GM18502 (cell line): ENCODE measurements at regions not wholly inside any gene's neighbourhood (a gene's known extent, or its start where the extent isn't known, plus 50 kb on each side); places are given as distances from the start of the nearest gene placed in this dataset.

ENCODE experiments used
- ATAC-seq: cut with Tn5 transposase; IDR thresholded peaks from one replicate; pipeline ENCODE4 v1.9.1; 2021; ENCODE audit warnings: mild to moderate bottlenecking; ENCODE audit not compliant: unreplicated experiment, poor library complexity

DNA sequence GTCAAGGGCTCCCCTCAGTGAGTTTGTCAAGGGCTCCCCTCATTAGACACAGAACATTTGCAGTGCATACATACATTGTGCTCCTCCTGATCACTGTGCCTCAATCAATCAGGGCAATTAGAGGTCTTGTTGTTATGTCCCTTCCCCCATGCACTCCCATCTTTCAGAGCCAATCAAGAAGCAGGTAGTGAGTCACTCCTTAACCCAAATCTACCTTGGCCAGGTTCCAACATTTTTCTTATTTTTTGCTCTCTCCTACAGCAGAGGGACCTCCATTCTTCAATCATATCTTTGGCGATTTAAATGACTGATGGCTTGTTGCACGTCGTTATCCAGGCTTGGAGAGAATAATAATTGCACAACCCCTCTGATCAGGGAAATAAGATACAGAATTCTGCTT lies 409.9 kb upstream of the SPTLC3 start:
- ATAC-seq, result no peak

DNA sequence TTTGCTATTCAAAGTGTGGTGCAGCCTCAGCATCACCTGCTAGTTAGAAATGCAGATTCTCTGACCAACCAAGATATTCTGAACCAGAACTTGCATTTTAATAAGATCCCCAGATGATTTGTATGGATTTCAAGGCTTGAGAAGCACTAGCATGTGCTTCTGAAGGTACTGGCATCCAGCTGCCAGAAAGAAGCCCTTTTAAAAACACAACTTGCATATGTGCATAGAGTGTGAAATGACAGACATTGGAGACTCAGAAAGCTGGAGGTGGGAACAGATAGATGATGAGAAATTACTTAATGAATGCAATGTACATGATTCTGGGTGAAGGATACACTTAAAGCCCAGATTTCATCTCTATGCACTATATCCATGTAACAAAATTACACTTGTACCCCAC lies 409.3 kb upstream of the SPTLC3 start:
- ATAC-seq, result no peak

DNA sequence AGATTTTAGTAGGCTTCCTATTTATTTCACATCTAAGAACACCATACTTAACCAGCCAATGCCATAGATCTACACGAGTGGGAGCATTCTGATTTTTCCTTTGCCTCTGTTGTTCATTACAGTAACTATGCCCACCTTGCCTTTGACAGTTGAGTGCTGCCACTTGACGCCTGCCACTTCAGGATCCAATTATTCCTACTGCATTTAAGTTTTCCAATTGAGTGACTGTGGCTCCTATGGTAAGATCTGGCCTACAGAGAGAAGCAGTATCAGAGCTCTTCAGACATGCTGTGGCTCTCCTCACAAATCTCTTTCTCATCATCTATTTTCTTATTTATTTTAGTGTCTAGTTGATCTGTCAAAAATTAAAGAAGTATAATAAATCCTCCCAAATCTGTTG lies 403.0 kb upstream of the SPTLC3 start:
- no peak for ATAC-seq

DNA sequence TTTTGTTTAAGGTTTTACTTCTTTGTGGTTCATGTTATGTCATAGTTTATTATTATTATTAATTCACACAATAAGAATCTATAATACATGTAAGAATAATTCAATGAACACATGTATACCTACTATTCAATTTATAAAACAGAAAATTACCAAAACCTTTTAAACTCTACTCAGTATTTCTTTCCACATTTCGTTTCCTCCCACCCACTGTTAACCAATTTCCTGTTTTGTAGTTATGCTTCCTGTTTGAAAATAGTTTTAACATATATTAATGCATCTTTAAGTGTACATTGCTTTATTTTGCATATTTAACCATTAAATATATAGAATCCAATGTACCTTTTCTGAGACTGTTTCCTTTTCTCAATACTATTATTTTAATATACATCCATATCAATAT lies 397.9 kb upstream of the SPTLC3 start:
- no peak for ATAC-seq

DNA sequence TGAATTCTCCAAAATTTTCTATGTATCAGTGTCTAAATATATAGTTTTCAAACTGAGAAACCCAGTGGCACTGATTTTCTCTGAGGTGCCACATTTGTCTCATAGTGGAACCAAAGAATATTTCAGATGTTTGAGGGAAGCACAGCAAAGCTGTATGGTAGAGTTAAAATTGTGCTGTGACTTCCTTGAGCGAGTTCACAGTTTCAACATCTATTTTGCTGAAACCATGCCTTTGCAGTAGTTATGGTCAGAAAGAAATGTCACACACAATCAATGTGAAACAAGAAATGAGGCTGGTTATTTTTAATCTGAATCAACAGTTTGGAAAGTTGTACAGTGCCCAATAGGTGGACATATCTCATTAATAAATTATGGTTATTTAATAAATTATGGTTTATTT lies 394.0 kb upstream of the SPTLC3 start:
- no peak for ATAC-seq

DNA sequence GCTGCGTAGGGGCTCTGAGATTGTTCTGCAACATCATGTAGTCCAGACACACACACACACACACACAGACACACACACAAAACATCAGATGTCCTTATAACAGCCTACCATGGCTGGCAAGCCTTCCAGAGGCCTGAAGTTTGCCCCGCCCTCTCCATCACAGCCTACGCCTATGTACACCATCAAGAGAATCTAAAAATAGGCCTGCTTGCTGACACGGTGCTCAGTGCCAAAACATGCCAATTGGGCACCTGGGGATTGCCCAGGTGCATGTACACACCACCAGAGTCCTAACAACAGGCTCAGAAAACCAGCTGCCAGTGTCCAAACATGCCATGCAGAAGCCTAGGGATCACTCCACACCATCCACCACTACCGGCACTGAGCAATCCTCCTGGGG lies 391.7 kb upstream of the SPTLC3 start:
- no peak for ATAC-seq

DNA sequence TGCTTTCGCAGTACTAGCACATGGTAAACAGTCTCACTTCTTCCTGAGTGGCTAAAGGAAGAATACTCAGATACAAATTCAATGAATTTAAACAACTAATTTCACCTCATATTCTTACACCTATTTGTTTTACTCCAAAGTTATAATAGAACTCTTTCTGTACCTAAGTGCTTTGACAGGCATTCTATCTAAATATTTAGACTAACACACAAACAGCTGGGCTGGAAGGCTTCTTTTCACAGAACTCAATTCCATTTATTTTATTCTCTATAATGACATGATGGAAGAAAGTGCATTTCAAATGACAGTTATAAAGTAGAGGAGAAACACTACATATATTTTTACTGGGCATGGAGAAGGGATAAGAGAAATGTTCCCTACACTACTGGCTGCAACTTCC lies 384.9 kb upstream of the SPTLC3 start:
- no peak for ATAC-seq

DNA sequence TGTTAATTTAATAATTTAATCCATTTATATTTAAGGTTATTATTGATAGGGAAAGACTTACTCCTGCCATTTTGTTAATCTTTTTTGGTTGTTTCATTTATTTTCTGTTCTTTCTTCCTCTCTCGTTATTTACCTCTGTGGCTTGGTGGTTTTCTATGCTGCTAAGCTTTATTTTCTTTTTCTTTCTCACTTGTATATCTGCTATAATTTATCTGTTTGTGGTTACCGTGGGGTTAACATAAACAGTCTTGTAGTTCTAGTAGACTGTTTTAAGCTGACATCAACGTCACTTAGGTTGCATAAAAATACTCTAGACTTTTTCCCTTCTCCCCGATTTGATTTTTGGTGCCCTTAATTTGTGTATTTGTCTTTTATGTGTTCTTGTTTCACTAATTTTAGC lies 381.3 kb upstream of the SPTLC3 start:
- ATAC-seq, result no peak

DNA sequence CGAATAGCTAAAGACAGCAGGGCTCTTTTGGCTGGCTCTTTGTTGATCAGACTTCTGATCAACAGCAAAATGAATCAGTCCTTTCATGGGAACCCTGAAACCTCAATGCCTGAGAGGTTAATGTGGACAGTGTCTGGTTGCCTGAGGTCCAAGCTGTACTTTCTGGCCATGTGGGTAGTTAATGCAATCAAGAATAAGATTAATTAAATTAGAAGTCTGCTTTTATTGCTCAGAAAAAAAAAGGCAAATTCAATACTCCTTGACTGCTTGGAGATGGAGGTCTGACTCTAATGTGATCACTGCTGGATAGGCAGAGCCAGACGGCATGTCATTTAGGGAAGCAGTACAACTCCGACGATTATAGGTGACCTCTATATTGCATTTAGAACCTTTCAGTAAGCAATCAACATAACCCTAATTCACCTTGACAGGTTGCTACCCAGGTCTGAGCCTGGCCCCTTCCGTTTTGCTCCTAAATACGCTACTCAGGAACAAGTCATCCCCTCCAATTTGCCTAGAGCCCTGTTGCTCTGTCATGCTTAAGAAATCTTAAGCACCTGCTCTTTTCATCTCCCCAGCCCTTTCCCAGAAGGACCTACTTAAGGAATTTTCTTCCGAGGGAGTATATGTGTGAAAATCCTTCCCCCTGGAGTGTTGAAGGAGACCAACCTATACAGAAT lies 370.0 kb upstream of the SPTLC3 start:
- ATAC-seq, result no peak

DNA sequence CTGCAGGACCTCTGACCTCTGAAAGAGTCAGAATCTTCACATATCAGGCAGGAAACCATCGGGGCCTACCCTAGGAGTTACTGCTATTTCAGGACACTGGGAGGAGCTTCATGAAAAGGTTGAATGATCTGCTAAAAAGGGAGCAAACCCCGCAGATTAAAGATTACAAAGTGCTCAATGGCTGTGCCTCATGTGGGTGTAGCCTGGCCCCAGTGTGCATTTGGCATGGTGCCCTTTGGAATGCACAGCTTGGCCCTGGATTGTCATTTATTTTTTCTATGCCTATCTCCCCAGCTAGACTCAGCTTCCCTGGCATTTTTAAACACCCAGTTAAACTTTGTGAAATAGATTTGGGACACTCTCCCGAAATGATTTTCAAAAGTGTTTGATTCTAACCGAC lies 368.5 kb upstream of the SPTLC3 start:
- no peak for ATAC-seq

DNA sequence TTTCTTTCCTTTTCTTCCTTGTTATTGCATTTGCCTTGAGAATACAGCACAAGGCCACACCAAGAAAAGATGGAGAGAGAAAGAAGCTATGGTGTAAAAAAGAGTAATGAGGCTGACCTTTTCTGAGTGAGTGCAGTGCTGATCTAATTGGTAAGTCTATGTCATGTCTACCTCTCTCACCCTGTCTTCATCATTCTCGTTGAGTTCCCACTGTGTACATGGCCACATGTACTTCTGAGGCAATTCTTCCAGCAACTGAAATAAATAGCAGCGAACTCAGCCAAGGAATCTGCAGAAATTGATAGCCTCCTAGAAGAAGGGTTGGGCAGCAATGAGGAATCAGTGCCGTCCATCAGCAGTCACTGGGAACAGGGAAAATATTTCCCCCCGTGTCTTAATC lies 367.2 kb upstream of the SPTLC3 start:
- no peak for ATAC-seq

DNA sequence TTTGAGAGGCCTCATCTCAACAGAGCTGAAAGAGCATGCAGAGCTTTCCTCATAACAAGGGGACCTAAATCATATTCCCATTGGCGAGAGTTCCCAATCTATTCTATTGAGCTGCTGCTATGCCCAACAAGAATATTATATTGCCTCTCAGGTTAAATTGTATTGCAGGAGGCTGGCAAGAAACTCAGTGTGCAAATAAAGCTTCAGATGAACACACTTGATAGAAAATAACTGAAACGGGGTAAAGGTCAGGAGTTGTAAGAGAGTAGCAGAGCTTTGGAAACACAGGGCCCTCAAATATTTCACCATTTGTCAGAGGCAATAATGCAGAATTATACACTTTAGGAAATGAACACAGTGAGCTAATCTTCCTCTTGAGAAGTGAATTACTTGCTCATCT lies 364.3 kb upstream of the SPTLC3 start:
- ATAC-seq, result no peak

DNA sequence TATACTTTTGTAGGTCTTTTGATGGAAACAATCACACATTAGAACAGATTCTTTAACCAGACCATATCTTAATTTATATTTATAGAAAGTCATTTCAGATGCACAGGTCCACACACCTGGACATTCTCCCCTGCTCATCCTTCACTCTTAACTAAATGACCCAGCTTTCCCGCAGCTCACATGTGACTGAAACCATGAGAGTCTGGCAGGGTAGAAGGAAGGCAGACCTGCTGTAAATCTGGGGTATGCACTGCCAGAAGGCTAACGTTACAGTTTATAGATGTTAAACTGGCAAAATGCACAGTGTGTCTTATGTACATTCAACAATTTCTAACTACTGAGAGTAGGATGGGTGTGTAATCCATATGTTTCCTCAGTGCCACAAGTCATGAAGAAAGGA lies 359.5 kb upstream of the SPTLC3 start:
- no peak for ATAC-seq

DNA sequence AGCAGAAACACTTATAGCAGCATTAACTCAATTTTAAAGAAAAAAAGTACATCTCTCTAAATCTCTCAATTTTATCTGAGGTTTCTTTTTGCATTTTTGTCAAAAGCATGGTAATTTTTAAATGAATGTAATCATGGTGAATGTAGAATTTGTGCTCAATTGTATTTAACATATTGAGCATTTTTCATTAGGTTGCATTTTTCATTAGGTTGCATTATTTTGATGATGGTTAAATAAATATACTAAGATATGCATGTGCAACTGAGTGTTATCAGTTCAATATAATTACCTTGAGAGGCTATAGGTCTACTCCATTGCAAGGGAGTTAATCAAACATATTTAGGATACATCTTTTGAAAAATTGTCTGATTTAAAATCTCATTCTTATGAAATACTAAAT lies 355.1 kb upstream of the SPTLC3 start:
- no peak for ATAC-seq

DNA sequence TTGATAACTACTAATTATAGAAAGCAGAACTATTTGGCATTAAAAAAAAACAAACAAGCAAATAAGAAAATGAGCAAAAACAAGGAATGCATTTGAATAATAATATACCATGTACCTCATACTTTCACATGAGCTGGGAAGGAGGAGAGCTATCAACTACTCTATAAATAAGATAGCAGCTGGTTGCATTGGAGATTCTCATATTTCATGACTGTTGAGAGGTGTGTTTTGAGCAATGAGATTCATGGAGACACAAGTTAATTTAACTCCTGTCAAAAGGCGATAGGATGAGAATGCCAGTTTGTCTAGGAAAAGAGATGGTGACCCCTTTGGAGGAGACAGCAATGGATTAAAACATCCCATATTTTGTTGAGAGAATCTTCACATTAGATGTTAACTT lies 348.8 kb upstream of the SPTLC3 start:
- no peak for ATAC-seq

DNA sequence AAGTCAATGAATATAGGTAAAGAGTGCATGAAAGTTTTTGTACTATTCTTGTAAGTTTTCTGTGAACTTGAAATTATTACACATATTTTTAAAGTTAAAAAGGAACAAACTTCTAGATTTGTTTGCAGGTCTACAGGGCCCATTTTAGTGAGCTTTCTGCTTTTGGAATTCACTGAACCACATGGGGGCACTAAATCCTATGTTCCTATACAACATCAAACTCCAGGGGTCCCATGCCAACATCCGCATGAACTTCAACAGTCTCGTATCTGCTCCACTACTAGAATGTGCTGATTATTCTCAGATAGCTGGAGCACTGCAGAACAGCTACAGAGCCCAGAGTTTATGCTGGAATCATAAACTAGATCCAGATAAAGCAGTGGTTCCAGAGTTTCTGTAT lies 347.9 kb upstream of the SPTLC3 start:
- no peak for ATAC-seq

DNA sequence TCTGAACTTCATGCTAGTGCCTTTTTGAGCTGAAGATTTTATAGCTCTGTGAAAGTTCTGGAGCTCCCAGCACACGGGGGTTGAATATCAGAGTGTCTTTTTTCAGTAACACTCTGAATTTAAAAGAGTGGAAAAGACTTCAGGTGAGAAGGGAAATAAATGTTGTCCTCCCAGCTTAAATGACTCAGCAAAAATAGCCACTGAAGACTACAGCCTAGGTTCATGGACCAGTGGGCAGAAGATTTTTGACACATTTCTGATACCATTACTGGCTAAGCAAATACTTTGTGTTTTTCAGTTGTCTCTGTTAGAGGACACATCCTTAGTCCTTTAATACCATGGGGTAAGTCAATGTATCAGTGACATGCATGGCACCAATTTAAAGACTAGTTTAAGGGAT lies 338.5 kb upstream of the SPTLC3 start:
- ATAC-seq, result no peak

DNA sequence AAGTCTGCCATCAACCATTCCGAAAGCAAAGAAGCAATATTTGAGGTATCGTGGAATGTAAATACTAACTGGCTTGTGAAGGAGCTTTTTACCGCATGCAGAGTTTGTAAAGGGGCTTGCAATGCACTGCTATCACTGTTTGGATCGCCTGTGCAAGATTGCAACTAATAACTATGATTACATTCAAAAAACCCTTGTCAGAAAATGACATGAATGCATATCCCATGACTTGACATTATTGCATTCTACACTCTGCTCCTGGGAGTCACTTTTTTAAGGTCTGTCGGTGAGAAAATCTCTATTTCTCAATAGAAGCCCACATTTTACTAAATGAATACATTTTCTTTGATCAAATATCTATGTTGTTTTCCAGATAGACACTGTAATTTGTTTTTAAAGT lies 335.4 kb upstream of the SPTLC3 start:
- ATAC-seq, result no peak

DNA sequence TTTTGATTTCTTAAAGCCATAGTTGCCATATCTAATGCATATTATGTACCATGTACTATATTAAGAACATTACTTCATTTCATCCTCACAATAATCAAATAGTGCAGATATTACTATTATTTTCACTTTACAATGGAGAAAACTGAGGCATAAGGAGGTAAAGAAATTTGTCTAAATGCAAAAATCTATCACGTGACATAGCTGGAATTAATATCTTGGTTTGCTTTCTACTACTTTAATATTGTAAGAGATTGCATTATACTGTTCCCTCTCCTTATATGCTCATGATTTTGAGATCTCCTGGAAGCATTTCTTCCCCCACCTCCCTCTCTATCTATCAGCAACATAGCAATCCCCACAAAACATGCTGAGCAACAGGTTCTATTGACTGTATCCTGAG lies 330.8 kb upstream of the SPTLC3 start:
- ATAC-seq, result no peak

DNA sequence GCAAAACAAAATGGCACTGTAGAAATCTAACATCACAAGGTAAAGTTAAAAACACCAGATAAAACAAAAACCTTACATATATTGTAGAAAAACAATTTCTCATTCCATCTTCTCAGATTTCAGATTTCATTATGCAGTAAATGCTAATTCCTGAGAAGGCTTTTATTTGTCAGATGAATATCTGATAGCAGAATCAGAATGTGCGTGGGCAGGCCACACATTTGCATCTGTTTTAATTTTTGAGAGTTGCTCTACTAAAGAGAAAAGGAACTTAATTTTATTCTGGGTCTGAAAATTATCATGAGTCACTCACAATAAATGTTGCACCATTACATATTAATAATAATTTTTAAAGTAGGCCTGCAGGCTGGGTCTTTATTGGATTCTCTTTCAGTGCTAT lies 329.3 kb upstream of the SPTLC3 start:
- no peak for ATAC-seq

DNA sequence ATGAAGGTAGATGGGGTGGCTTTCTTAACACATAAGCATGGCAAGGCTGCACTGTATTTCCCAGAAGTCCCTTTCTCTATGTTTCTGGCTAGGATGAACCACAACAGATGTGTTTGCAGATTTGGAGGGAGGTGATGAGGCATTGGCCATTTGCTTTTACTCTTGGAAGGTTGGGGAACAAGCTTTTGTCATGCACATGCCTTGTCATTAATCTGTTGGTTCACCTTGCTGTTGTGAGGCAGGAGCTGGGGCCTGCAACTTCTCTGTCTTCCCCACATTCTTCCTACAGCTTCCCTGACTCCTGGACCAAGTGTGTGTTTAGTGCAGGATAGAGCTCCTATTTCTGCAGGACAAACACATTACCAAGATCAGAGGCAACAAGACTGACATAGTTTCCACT lies 326.2 kb upstream of the SPTLC3 start:
- ATAC-seq, result no peak

DNA sequence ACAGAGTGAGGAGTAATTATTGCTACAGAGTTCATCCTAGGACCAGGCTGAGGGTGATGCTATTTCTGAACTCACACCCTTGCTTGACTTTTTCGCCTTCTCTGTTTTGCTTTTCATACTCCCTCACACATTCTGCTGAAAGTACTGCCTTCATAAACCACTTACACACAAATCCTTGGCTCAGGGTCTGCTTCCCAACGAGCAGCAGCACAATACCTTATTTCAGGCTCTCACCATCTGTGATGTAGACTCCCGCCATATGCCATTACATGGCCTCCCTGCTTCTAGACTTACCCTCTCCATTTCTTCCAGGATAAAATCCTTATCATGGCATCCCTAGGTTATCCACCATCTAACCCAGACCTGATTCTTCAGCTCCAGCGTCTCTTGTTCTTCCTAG lies 321.3 kb upstream of the SPTLC3 start:
- ATAC-seq, result no peak

DNA sequence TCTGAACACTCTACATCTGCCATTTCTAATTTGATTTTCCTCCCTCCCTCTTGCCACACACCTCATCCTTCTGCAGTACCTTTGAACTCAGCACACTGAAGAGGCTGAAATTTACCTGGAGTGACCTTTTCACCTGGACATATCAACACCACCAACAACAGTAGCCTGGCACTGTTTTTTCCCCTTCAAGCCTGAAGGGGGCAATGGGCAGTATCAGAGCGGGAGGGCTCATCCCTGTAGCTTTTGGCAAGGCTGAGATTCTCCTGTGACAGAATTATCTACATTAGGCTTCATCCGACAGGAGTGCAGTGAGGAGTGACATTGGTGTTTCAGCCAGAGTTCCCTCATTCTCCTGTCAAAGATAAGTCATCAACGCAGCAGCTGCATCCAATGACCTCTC lies 312.8 kb upstream of the SPTLC3 start:
- no peak for ATAC-seq
